NCI-H2196 (cell line): ENCODE measurements at regions not wholly inside any gene's neighbourhood (a gene's known extent, or its start where the extent isn't known, plus 50 kb on each side); places are given as distances from the start of the nearest gene placed in this dataset.

Experiments used
- DNase-seq: peaks from one replicate; lab custom pipeline; 2025; ENCODE audit not compliant: unreplicated experiment; lab: John Stamatoyannopoulos, UW

GRCh38 chr6:134469702-134470456, 152.0 kb upstream of the SGK1 start:
- DNase-seq: no peak

- peak; percentile 9 for DNase-seq
These were observed 150.7 kb upstream of the SGK1 start for GRCh38 chr6:134468633-134469032.

- peak; percentile 16 for DNase-seq
These were observed 149.7 kb upstream of the SGK1 start for GRCh38 chr6:134467620-134468019.

GRCh38 chr6:134466771-134467525, 149.0 kb upstream of the SGK1 start:
- DNase-seq: peak; percentile 47

GRCh38 chr6:134464690-134465411, 146.9 kb upstream of the SGK1 start:
- no peak for DNase-seq

GRCh38 chr6:134458857-134459657, 141.1 kb upstream of the SGK1 start:
- DNase-seq: no peak

GRCh38 chr6:134457941-134458340, 140.0 kb upstream of the SGK1 start:
- DNase-seq: no peak

- DNase-seq: no peak
These were observed 138.3 kb upstream of the SGK1 start for GRCh38 chr6:134456226-134456625.

GRCh38 chr6:134455319-134455718, 137.4 kb upstream of the SGK1 start:
- no peak for DNase-seq

GRCh38 chr6:134454794-134455193, 136.9 kb upstream of the SGK1 start:
- DNase-seq: no peak

GRCh38 chr6:134453792-134454510, 136.0 kb upstream of the SGK1 start:
- DNase-seq: peak; percentile 9

- no peak for DNase-seq
These were observed 135.0 kb upstream of the SGK1 start for GRCh38 chr6:134452906-134453305.

- no peak for DNase-seq
These were observed 133.6 kb upstream of the SGK1 start for GRCh38 chr6:134451529-134451928.

GRCh38 chr6:134449781-134450180, 131.9 kb upstream of the SGK1 start:
- no peak for DNase-seq

- no peak for DNase-seq
These were observed 131.1 kb upstream of the SGK1 start for GRCh38 chr6:134449004-134449403.

- no peak for DNase-seq
These were observed 130.0 kb upstream of the SGK1 start for GRCh38 chr6:134447883-134448387.

GRCh38 chr6:134447423-134447822, 129.5 kb upstream of the SGK1 start:
- no peak for DNase-seq

- no peak for DNase-seq
These were observed 129.0 kb upstream of the SGK1 start for GRCh38 chr6:134446896-134447295.

GRCh38 chr6:134446218-134446848, 128.4 kb upstream of the SGK1 start:
- no peak for DNase-seq

GRCh38 chr6:134443009-134443408, 125.1 kb upstream of the SGK1 start:
- no peak for DNase-seq
